GM19351 (cell line): ENCODE measurements at regions not wholly inside any gene's neighbourhood (a gene's known extent, or its start where the extent isn't known, plus 50 kb on each side); places are given as distances from the start of the nearest gene placed in this dataset.

Experiments used
- ATAC-seq: cut with Tn5 transposase; IDR thresholded peaks from one replicate; pipeline ENCODE4 v1.9.1; 2021; ENCODE audit warnings: mild to moderate bottlenecking, moderate library complexity; ENCODE audit not compliant: unreplicated experiment

- no peak for ATAC-seq
Observed at GRCh38 chr4:65983061-65983460, 312.8 kb upstream of the EPHA5 start.

DNA sequence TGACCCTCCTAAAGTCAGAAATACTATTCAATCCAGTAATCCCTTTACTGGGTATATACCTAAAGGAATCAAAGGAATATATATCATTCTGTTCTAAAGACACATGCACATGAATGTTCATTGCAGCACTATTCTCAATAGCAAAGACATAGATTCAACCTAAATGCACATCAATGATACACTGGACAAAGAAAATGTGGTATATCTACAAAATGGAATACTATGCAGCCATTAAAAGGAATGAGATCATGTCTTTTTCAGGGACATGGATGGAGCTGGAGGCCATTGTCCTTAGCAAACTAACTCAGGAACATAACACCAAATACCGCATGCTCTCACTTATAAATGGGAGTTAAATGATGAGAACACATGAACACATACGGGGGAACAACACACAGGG, 306.0 kb upstream of the EPHA5 start:
- no peak for ATAC-seq

DNA sequence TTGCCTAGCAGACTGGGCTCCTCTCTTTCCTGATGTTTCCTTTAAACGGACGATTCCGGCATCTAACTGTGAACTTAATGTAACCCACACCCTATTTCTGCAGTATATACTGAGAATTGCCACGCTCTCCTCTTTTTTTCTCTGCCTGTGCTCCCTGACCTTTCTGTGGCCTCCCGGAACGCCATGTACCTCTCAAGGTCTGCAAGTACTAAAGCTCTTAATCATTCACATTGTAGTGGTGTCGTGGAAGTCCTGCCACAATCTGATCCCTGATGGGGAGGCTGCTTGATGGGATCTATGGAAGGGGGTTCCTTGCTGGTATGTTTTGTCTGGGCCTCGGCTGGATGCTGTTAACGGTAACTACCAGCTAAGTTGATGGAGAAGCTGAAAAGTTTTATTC, 302.9 kb upstream of the EPHA5 start:
- no peak for ATAC-seq

GRCh38 chr4:65971686-65972085, 301.4 kb upstream of the EPHA5 start:
- no peak for ATAC-seq

- no peak for ATAC-seq
Observed at GRCh38 chr4:65968831-65969558, 298.7 kb upstream of the EPHA5 start.

DNA sequence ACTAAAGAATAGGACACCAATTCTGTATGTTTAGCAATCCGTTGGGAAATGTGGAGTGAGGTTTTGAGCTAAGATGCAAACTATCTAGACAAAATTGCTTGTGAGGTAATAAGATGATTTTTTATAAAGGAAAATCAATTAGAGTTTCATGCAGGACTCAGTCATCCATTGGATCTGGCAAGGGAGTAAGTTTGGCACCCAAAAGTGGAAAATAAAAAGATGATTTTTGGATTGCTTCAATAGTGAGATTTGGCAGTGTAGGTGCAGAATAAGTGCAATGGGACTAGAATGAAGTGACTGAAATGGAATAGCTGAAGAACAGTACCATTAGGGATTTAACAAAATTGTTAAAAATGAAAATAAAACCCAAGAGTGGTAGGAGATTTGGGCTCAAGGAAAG, 290.5 kb upstream of the EPHA5 start:
- ATAC-seq = no peak

GRCh38 chr4:65954416-65954815, 284.1 kb upstream of the EPHA5 start:
- ATAC-seq = no peak

DNA sequence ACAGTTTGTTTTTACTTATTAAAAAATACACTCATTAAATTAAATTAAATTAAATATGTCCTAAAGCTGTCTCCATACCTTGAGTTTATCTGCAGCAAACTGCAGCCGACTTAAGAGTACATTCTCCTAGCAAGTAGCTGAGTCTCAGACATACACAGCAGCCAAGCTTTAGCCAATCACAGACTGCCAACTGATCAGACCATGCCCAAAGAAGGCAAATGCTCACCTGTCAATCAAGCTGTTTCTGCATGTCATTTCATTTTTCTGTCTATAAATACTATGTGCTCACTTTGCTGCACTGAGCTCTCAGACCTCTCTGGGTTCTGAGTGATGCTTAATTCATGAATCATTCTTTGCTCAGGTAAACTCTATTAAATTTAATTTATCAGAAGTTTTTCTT, 280.9 kb upstream of the EPHA5 start:
- no peak for ATAC-seq

- ATAC-seq = no peak
Observed at GRCh38 chr4:65943076-65943475, 272.8 kb upstream of the EPHA5 start.

DNA sequence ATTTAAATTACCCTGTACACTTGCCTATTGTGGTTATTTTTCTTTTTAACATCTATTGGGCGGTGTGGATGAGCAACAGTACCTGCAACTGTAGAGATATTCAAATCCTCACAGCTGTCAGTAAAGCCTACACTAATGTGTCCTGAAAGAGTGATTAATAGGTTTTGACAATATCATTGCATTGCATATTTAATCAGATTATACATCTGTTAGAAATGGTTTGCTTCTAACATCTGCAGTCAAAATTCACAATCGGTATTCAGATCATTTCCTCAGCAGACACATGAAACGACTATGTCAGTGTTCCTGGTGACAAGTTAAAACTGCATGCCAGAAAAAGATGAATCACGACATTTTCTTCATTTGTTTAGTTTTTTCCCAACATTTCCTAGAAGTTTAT, 254.6 kb upstream of the EPHA5 start:
- no peak for ATAC-seq

DNA sequence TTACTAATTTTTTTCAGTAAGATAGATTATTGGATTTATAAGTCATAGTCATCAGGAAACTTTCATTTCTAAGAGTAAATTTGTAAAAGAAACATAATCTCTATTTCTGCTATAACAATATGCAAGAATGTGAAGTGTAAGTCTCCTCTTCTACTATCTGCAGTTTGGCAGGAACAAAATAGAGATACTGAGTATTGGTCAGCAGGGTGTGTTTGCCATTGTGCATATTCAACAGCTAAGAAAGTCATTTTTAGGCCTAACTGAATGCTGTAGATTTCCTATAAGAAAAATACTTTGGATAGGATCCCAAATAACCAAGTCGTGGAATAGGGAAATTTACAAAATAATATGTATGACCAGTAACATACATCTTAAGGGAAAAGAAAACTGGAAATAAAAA, 253.3 kb upstream of the EPHA5 start:
- ATAC-seq = no peak

GRCh38 chr4:65921180-65921579, 250.9 kb upstream of the EPHA5 start:
- ATAC-seq = no peak

- no peak for ATAC-seq
Observed at GRCh38 chr4:65918872-65919271, 248.6 kb upstream of the EPHA5 start.

- no peak for ATAC-seq
Observed at GRCh38 chr4:65918212-65918611, 247.9 kb upstream of the EPHA5 start.

- ATAC-seq = no peak
Observed at GRCh38 chr4:65917486-65917885, 247.2 kb upstream of the EPHA5 start.

GRCh38 chr4:65911720-65912119, 241.4 kb upstream of the EPHA5 start:
- no peak for ATAC-seq

DNA sequence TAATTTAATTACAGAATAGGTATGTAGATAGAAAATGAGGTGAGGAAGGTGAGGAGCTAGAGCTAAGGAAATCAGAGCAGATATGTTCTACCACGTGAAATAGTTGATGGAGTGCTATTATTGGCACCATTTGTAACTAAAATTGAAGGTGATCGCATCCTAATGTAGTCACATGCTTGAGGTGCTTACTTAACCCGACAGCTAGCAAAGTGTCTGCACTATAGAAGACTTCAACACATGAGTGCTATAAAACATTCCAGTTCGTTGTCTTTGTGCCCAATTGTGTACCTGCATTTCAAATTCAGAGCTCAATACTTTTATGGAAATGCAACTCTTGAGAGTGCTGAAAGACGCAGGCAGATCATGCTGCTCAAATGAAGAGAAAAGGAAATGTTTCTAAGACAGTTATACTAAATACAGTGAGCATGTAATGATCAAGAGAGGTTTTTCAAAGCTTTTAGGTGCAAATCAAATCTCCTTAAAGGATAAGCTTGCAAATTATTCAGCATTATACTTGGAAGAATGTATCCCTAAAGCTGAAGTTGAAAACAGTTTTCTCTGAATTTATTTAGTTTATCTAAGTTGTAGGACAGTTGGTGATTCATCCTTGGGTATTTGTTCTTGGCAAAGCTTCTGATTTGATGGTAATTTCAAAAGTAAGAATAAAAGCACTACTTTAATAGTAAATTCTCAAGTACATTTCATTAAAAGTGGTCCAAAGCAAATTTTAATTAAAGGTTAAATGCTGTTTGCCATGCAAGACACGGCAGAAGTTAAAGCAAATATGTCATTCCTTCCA, 223.9 kb upstream of the EPHA5 start:
- no peak for ATAC-seq

DNA sequence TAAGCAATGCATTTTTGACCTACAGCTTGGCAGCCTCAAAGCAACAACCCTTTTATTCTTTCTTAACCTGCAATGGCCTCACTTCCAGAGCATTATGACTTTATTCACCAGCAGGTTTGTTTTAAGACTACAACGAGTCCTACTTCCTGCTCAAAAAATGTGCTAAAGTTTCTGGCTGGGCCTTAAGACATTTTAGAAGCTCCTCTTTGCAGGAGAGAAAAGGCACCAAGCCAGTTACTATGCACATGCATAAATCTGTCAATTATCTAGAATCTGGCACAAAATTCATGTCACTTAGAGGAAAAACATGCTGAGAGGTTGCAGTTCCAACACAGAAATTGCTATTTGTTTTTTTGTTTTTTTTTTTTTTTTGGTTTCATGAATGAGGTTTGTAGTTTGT, 223.0 kb upstream of the EPHA5 start:
- ATAC-seq = no peak

DNA sequence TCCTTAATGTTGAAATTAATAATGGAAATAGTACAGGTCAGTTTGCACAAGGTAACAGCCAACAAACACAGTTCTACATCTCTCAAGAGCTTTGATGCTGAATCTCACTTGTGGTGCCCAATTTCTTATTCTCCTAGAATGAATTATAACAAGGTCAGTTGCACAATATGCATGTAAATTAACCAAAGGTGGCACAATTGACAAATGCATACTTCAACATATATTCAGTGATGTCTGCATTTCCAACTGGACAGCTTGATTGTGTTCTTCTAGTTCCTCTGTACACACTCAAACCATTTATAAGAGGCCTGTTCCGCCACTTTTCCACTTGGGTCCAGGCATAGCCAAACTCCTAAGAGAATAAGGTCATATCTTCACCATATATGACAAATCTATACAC, 210.3 kb upstream of the EPHA5 start:
- no peak for ATAC-seq

GRCh38 chr4:65868096-65868824, 198.0 kb upstream of the EPHA5 start:
- no peak for ATAC-seq

- no peak for ATAC-seq
Observed at GRCh38 chr4:65865489-65865888, 195.2 kb upstream of the EPHA5 start.

GRCh38 chr4:65861993-65862392, 191.7 kb upstream of the EPHA5 start:
- no peak for ATAC-seq
